Embryonic facial prominence (tissue), 1 donor: ENCODE measurements at regions not wholly inside any gene's neighbourhood (a gene's known extent, or its start where the extent isn't known, plus 50 kb on each side); places are given as distances from the start of the nearest gene placed in this dataset.
"Not testable (repeated sequence)": the region's sequence is repeated elsewhere in the genome, so short reads cannot be mapped to it uniquely, and the experiment has no call there.

ENCODE experiments used
- DNase-seq: peaks from one replicate; pipeline ENCODE4 v3.0.0-alpha.2; 2016; ENCODE audit errors: extremely low spot score

- no peak for DNase-seq
Measured at GRCh38 chr11:98003606-98004371, 1017.0 kb upstream of the CNTN5 start.

- no peak for DNase-seq
Measured at GRCh38 chr11:98007072-98007471, 1013.7 kb upstream of the CNTN5 start.

- no peak for DNase-seq
Measured at GRCh38 chr11:98027652-98028051, 993.1 kb upstream of the CNTN5 start.

GRCh38 chr11:98029832-98030231 is 990.9 kb upstream of the CNTN5 start:
- DNase-seq: no peak

GRCh38 chr11:98036810-98037209 is 983.9 kb upstream of the CNTN5 start:
- no peak for DNase-seq

- no peak for DNase-seq
Measured at GRCh38 chr11:98040061-98040808, 980.5 kb upstream of the CNTN5 start.

GRCh38 chr11:98047647-98048046 is 973.1 kb upstream of the CNTN5 start:
- DNase-seq: no peak

GRCh38 chr11:98053851-98054250 is 966.9 kb upstream of the CNTN5 start:
- DNase-seq: no peak

- no peak for DNase-seq
Measured at GRCh38 chr11:98056945-98057344, 963.8 kb upstream of the CNTN5 start.

- no peak for DNase-seq
Measured at GRCh38 chr11:98059488-98059887, 961.3 kb upstream of the CNTN5 start.

- no peak for DNase-seq
Measured at GRCh38 chr11:98060759-98061158, 960.0 kb upstream of the CNTN5 start.

GRCh38 chr11:98061858-98062257 is 958.9 kb upstream of the CNTN5 start:
- DNase-seq: no peak

- DNase-seq: no peak
Measured at GRCh38 chr11:98062714-98063113, 958.0 kb upstream of the CNTN5 start.

- no peak for DNase-seq
Measured at GRCh38 chr11:98068251-98068650, 952.5 kb upstream of the CNTN5 start.

GRCh38 chr11:98069147-98069546 is 951.6 kb upstream of the CNTN5 start:
- DNase-seq: not testable (repeated sequence)

- DNase-seq: no peak
Measured at GRCh38 chr11:98069861-98070260, 950.9 kb upstream of the CNTN5 start.

GRCh38 chr11:98090861-98091505 is 929.8 kb upstream of the CNTN5 start:
- DNase-seq: no peak

- DNase-seq: no peak
Measured at GRCh38 chr11:98099371-98099770, 921.4 kb upstream of the CNTN5 start.

GRCh38 chr11:98100689-98101088 is 920.1 kb upstream of the CNTN5 start:
- no peak for DNase-seq

- DNase-seq: no peak
Measured at GRCh38 chr11:98101329-98101728, 919.4 kb upstream of the CNTN5 start.

- DNase-seq: no peak
Measured at GRCh38 chr11:98104249-98104648, 916.5 kb upstream of the CNTN5 start.

- no peak for DNase-seq
Measured at GRCh38 chr11:98107736-98108135, 913.0 kb upstream of the CNTN5 start.

GRCh38 chr11:98110030-98110429 is 910.7 kb upstream of the CNTN5 start:
- DNase-seq: no peak
